ENCODE measurements at regions not wholly inside any gene's neighbourhood (a gene's known extent, or its start where the extent isn't known, plus 50 kb on each side); places are given as distances from the start of the nearest gene placed in this dataset.

DNA sequence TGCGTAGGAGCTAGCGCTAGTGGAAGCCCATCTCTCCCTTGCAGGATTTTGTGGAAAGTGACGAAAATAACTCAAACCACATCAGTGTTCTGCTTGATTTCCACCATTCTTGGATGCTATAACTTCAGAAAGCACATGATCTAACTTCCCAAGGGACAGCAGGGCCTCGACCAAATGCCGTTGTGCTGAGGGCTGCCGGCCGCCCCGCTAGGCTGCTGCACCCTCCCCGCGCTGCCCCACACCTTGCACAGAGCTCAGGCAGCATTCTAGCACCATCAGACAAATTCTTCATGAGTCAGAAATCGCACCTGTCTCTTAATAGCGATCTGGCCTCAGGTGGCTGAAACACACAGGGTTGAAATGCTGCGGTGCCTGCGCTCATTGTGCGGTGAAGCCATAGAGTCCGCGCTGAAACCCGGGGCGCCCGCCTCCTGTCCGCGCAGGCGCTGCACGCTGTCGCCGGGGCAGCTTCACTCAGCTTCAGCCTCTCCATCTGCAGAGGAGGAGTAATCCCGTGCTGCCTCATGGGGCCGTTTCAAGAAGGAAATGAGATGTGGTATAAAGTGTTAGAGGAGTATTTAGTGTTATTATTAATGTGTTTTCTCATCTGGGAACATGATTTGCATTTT, 59.2 kb upstream of the B3GAT1 start:
- ATAC-seq (no peak), DNase-seq (peak; percentile 55)
- Histone ChIP-seq H3K9me3 (no peaks in the 10 kb centered on the region), H3K4me1 (no peaks in the 10 kb centered on the region), H3K27me3 (no peaks in the 10 kb centered on the region), H3K36me3 (no peaks in the 10 kb centered on the region), H3K4me3 (no peak overlapping the region), H3K27ac (no peak overlapping the region)
- TF ChIP-seq, protein P1, sequence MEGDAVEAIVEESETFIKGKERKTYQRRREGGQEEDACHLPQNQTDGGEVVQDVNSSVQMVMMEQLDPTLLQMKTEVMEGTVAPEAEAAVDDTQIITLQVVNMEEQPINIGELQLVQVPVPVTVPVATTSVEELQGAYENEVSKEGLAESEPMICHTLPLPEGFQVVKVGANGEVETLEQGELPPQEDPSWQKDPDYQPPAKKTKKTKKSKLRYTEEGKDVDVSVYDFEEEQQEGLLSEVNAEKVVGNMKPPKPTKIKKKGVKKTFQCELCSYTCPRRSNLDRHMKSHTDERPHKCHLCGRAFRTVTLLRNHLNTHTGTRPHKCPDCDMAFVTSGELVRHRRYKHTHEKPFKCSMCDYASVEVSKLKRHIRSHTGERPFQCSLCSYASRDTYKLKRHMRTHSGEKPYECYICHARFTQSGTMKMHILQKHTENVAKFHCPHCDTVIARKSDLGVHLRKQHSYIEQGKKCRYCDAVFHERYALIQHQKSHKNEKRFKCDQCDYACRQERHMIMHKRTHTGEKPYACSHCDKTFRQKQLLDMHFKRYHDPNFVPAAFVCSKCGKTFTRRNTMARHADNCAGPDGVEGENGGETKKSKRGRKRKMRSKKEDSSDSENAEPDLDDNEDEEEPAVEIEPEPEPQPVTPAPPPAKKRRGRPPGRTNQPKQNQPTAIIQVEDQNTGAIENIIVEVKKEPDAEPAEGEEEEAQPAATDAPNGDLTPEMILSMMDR (IDR thresholded peaks at IDR 0.05): no peak
- intact Hi-C loops (cut with DNase I): no loop called here

DNA sequence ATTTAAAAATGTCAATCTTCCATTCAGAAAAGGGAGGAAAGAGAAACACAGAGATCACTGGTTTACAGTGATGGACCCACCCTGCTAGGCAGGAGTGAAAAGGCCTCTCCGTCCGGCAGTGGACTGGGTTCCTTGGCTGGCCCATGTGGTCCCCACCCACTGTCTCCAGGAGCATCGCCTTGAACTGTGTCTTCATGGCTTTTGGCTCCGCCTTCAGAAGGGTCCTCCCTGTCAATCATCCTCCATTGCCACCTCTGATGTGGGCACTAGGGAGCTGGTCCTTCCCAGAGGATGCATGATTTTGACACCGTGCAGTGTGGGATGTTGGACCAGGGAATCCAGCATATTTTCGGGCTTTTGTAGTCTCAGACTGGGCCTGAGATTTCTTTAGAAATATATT, 58.2 kb upstream of the B3GAT1 start:
- H3K4me1 ChIP-seq: no peaks in the 10 kb centered on the region
- H3K4me3 ChIP-seq: no peak overlapping the region
- no peak overlapping the region for H3K27ac ChIP-seq
- ATAC-seq (no peak), DNase-seq (peak; percentile 33)
- no peaks in the 10 kb centered on the region for H3K27me3 ChIP-seq
- no peaks in the 10 kb centered on the region for H3K9me3 ChIP-seq
- no peaks in the 10 kb centered on the region for H3K36me3 ChIP-seq
- TF ChIP-seq, protein P1 (IDR thresholded peaks at IDR 0.05): no peak
- intact Hi-C loops (cut with DNase I): no loop called here

DNA sequence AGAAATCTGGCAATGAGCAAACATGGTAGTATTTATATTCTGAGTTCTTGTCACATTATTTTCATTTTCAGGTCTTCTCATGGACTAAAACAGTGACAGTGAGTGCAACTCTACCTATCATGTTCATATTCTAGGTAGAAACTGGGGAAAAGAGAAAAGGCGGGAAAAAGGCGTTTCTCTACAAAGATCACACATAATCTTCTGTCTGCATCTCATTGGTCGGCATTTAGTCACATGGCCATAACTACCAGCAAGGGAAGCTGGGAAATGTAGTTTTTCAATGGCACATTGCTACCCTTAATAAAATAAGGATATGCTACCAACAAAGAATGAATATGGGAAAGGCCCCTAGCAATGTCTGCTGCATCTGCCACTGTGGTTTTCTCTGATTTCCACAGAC, 57.6 kb upstream of the B3GAT1 start:
- TF ChIP-seq, protein P1 (IDR thresholded peaks at IDR 0.05): no peak
- H3K4me3 ChIP-seq: no peak overlapping the region
- H3K36me3 ChIP-seq: no peaks in the 10 kb centered on the region
- ATAC-seq: no peak
- no peak for DNase-seq
- no peaks in the 10 kb centered on the region for H3K4me1 ChIP-seq
- H3K27me3 ChIP-seq: no peaks in the 10 kb centered on the region
- no peaks in the 10 kb centered on the region for H3K9me3 ChIP-seq
- intact Hi-C loops (cut with DNase I): no loop called here
- H3K27ac ChIP-seq: no peak overlapping the region

DNA sequence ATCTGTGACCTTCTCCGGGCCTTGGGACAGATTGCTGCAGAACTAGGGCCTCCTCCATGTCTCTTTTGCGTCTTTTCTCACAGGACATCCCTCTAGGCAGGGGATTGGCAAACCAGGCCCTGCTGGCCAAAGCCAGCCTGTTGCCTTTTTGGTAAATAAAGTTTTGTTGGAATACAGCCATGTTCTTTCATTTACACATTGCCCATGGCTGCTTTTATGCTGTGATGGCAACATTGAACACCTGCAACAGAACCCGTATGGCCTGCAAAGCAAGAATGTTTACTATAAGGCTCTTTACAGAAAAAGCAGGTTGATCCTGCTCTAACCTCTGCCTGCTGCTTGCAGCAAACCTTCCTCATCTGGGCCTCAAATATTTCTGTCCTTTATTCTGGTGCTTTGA, 56.8 kb upstream of the B3GAT1 start:
- intact Hi-C loops (cut with DNase I): no loop called here
- DNase-seq (no peak), ATAC-seq (no peak)
- no peak overlapping the region for H3K4me3 ChIP-seq
- H3K27me3 ChIP-seq: no peaks in the 10 kb centered on the region
- H3K9me3 ChIP-seq: no peaks in the 10 kb centered on the region
- no peaks in the 10 kb centered on the region for H3K4me1 ChIP-seq
- no peaks in the 10 kb centered on the region for H3K36me3 ChIP-seq
- H3K27ac ChIP-seq: no peak overlapping the region
- TF ChIP-seq, protein P1 (IDR thresholded peaks at IDR 0.05): no peak

DNA sequence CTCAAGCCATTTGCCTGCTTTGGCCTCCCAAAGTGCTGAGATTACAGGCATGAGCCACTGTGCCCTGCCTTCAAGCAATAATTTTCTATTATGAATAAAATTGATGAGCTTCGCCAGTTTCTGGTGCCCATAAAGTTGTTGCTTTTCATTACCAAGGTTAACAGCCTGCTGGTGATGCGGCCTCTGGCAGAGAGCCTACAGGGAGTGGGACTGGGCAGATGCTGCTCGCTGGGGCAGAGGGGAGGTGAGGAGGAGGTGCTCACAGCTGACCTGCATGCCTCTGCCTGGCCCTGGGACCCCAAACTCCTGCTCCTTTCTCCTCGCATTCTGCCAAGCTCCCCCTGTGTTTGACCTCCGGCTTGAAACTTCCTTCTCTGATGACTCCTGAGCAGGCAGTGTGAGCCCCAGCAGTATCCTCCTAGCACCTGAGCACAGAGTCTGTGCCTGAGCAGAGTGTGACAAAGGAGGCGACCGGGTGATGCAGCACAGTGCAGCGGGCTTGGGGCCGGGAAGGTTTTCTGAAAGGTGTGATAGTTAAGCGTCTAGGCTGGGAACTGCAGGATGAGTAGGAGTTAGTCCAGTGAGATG, 56.1 kb upstream of the B3GAT1 start:
- intact Hi-C loops (cut with DNase I): no loop called here
- no peak overlapping the region for H3K4me3 ChIP-seq
- H3K9me3 ChIP-seq: no peaks in the 10 kb centered on the region
- H3K27me3 ChIP-seq: no peaks in the 10 kb centered on the region
- no peaks in the 10 kb centered on the region for H3K36me3 ChIP-seq
- DNase-seq: peak; percentile 55
- ATAC-seq: peak; percentile 7
- TF ChIP-seq, protein P1 (IDR thresholded peaks at IDR 0.05): no peak
- H3K4me1 ChIP-seq: no peaks in the 10 kb centered on the region
- H3K27ac ChIP-seq: no peak overlapping the region

All from upper lobe of right lung (tissue), 1 donor.